ENCODE measurements at regions not wholly inside any gene's neighbourhood (a gene's known extent, or its start where the extent isn't known, plus 50 kb on each side); places are given as distances from the start of the nearest gene placed in this dataset.

- TF ChIP-seq, protein P1, sequence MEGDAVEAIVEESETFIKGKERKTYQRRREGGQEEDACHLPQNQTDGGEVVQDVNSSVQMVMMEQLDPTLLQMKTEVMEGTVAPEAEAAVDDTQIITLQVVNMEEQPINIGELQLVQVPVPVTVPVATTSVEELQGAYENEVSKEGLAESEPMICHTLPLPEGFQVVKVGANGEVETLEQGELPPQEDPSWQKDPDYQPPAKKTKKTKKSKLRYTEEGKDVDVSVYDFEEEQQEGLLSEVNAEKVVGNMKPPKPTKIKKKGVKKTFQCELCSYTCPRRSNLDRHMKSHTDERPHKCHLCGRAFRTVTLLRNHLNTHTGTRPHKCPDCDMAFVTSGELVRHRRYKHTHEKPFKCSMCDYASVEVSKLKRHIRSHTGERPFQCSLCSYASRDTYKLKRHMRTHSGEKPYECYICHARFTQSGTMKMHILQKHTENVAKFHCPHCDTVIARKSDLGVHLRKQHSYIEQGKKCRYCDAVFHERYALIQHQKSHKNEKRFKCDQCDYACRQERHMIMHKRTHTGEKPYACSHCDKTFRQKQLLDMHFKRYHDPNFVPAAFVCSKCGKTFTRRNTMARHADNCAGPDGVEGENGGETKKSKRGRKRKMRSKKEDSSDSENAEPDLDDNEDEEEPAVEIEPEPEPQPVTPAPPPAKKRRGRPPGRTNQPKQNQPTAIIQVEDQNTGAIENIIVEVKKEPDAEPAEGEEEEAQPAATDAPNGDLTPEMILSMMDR (IDR thresholded peaks at IDR 0.05): no peak
- no peak for TF ChIP-seq EP300 (IDR thresholded peaks at IDR 0.05)
- TF ChIP-seq POLR2A (IDR thresholded peaks at IDR 0.05): no peak
Measured at GRCh38 chr7:3097734-3098133, 54.1 kb upstream of the CARD11 start.
